GM19099 (cell line): ENCODE measurements at regions not wholly inside any gene's neighbourhood (a gene's known extent, or its start where the extent isn't known, plus 50 kb on each side); places are given as distances from the start of the nearest gene placed in this dataset.

Experiments
- POLR2A ChIP-seq: IDR thresholded peaks from 3 replicates; pipeline ENCODE4 v1.6.1; 2011; ENCODE audit warnings: low read depth; ENCODE audit not compliant: insufficient read length; ENCODE audit errors: extremely low read depth

- TF ChIP-seq POLR2A: no peak
Measured at GRCh38 chr18:2104620-2105462, 466.5 kb downstream of the METTL4 start.

GRCh38 chr18:2108591-2108990 lies 462.7 kb downstream of the METTL4 start:
- no peak for TF ChIP-seq POLR2A

GRCh38 chr18:2111456-2111855 lies 459.8 kb downstream of the METTL4 start:
- no peak for TF ChIP-seq POLR2A

- TF ChIP-seq POLR2A: no peak
Measured at GRCh38 chr18:2112435-2113045, 458.8 kb downstream of the METTL4 start.

- no peak for TF ChIP-seq POLR2A
Measured at GRCh38 chr18:2114289-2114688, 457.0 kb downstream of the METTL4 start.

GRCh38 chr18:2114765-2115164 lies 456.5 kb downstream of the METTL4 start:
- TF ChIP-seq POLR2A: no peak

- no peak for TF ChIP-seq POLR2A
Measured at GRCh38 chr18:2121224-2121623, 450.1 kb downstream of the METTL4 start.

- TF ChIP-seq POLR2A: no peak
Measured at GRCh38 chr18:2123077-2123476, 448.2 kb downstream of the METTL4 start.

- TF ChIP-seq POLR2A: no peak
Measured at GRCh38 chr18:2134364-2134763, 436.9 kb downstream of the METTL4 start.

- no peak for TF ChIP-seq POLR2A
Measured at GRCh38 chr18:2135309-2135708, 436.0 kb downstream of the METTL4 start.

GRCh38 chr18:2138552-2138951 lies 432.8 kb downstream of the METTL4 start:
- no peak for TF ChIP-seq POLR2A

GRCh38 chr18:2139691-2140090 lies 431.6 kb downstream of the METTL4 start:
- no peak for TF ChIP-seq POLR2A

- no peak for TF ChIP-seq POLR2A
Measured at GRCh38 chr18:2143636-2144035, 427.7 kb downstream of the METTL4 start.

GRCh38 chr18:2144811-2145210 lies 426.5 kb downstream of the METTL4 start:
- no peak for TF ChIP-seq POLR2A

- no peak for TF ChIP-seq POLR2A
Measured at GRCh38 chr18:2146092-2146491, 425.2 kb downstream of the METTL4 start.

GRCh38 chr18:2146754-2147153 lies 424.6 kb downstream of the METTL4 start:
- no peak for TF ChIP-seq POLR2A

GRCh38 chr18:2147476-2148230 lies 423.7 kb downstream of the METTL4 start:
- no peak for TF ChIP-seq POLR2A

- TF ChIP-seq POLR2A: no peak
Measured at GRCh38 chr18:2148823-2149222, 422.5 kb downstream of the METTL4 start.
